Hepatocyte (in vitro differentiated cells): ENCODE measurements at regions not wholly inside any gene's neighbourhood (a gene's known extent, or its start where the extent isn't known, plus 50 kb on each side); places are given as distances from the start of the nearest gene placed in this dataset.

Source experiments
- DNase-seq: peaks from one replicate; pipeline ENCODE4 v3.0.0-alpha.2; 2016; ENCODE audit warnings: low spot score
- H2AFZ ChIP-seq: fragments of 200-600 bp; sonication (generic); 2 replicates; pipeline ENCODE4 v1.6.0; 2016; ENCODE audit warnings: antibody characterized with exemption, mild to moderate bottlenecking
- H3K27ac ChIP-seq: fragments of 200-600 bp; sonication (generic); 2 replicates; pipeline ENCODE4 v1.5.1; 2016; ENCODE audit warnings: mild to moderate bottlenecking
- H3K27me3 ChIP-seq: fragments of 200-600 bp; sonication (generic); 2 replicates; pipeline ENCODE4 v1.6.1; 2016
- H3K36me3 ChIP-seq: fragments of 200-600 bp; sonication (generic); replicated peaks from 2 replicates; pipeline ENCODE4 v1.5.1; 2016; ENCODE audit warnings: low read depth; ENCODE audit not compliant: insufficient read depth
- H3K4me1 ChIP-seq: fragments of 200-600 bp; sonication (generic); 2 replicates; pipeline ENCODE4 v1.5.1; 2016; ENCODE audit warnings: mild to moderate bottlenecking, moderate library complexity; ENCODE audit not compliant: insufficient read depth
- H3K4me2 ChIP-seq: fragments of 200-600 bp; sonication (generic); 2 replicates; pipeline ENCODE4 v1.6.0; 2016
- H3K4me3 ChIP-seq: fragments of 200-600 bp; sonication (generic); 2 replicates; pipeline ENCODE4 v1.5.1; 2016; ENCODE audit warnings: mild to moderate bottlenecking
- H3K79me2 ChIP-seq: fragments of 200-600 bp; sonication (generic); 2 replicates; pipeline ENCODE4 v1.6.0; 2017; ENCODE audit warnings: mild to moderate bottlenecking
- H3K9me2 ChIP-seq: fragments of 200-600 bp; sonication (generic); replicated peaks from 2 replicates; pipeline ENCODE4 v1.6.0; 2017; ENCODE audit warnings: mild to moderate bottlenecking; ENCODE audit not compliant: insufficient read depth
- H3K9me3 ChIP-seq: fragments of 200-600 bp; sonication (generic); 2 replicates; pipeline ENCODE4 v1.5.1; 2016; ENCODE audit warnings: low read depth, mild to moderate bottlenecking
- H4K20me1 ChIP-seq: fragments of 200-600 bp; sonication (generic); 2 replicates; pipeline ENCODE4 v1.6.0; 2016; ENCODE audit warnings: mild to moderate bottlenecking; ENCODE audit not compliant: insufficient read depth, poor library complexity, severe bottlenecking
- EZH2 ChIP-seq: fragments of 200-600 bp; sonication (generic); IDR thresholded peaks from 2 replicates; pipeline ENCODE4 v1.6.1; 2016; ENCODE audit warnings: antibody characterized with exemption, mild to moderate bottlenecking, borderline replicate concordance
- EZH2phosphoT487 ChIP-seq: fragments of 200-600 bp; sonication (generic); IDR thresholded peaks from one replicate; pipeline ENCODE4 v1.6.1; 2018; ENCODE audit warnings: antibody characterized with exemption, mild to moderate bottlenecking, low read depth, moderate library complexity; ENCODE audit not compliant: unreplicated experiment, severe bottlenecking
- WGBS: methylation state at CpG from one replicate; pipeline ENCODE4 v1.1.6; 2016; ENCODE audit warnings: low lambda C conversion rate; ENCODE audit errors: missing lambda C conversion rate; 5-methylcytosine and 5-hydroxymethylcytosine counted together
- TF ChIP-seq, protein P1 (sequence below): fragments of 200-600 bp; sonication (generic); IDR thresholded peaks from 2 replicates; pipeline ENCODE4 v1.5.1; 2016; ENCODE audit warnings: antibody characterized with exemption, mild to moderate bottlenecking; ENCODE audit not compliant: poor library complexity

DNA sequence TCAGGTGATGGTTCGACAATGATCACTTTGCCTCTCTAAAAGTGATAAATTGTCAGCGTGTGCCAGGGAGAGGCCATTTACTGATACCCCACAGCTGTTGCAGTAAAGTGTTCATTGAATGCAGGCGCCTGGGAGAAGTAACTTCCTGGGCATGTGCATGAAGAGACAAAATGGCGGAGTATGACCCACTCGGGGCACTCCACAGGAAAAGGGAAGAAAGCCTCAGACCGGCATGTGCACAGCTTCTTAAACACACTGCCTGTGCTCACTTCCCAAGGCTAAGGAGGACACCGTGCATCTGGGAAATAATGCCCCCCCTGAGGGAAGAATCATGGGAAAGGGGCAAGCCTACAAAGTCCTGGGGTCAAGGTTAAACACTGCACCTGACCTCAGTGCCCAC, 329.5 kb downstream of the ICE1 start:
- Histone ChIP-seq H3K27ac (no peak overlapping the region), H3K4me2 (no peak overlapping the region), H3K9me2 (no peaks in the 10 kb centered on the region), H4K20me1 (no peaks in the 10 kb centered on the region), H3K36me3 (no peaks in the 10 kb centered on the region), H3K27me3 (no peaks in the 10 kb centered on the region), H3K4me1 (no peaks in the 10 kb centered on the region), H3K79me2 (no peaks in the 10 kb centered on the region), H2AFZ (no peak overlapping the region), H3K4me3 (no peak overlapping the region), H3K9me3 (no peaks in the 10 kb centered on the region)
- no peak for DNase-seq
- TF ChIP-seq EZH2: no peak
- 97% methylated on average over 7 of the region's 7 CpGs for WGBS

DNA sequence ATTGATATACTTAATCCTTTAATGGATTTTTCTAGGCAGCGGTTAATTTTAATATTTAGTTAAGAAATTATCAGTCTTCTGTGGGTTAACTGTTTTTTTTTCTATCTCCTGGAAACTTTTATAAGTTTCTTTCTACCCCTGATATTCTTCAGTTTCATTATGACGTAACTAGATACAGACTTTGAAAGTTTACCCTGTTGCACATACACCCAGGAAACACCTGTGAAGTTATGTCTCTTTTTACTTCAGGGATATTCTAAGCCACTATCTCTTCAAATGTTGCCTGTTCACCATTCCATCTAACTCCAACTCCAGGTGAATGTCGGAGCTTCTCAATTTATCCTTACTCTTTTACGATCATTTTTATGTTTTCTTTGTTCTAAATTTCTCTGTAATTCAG, 329.0 kb downstream of the ICE1 start:
- no peaks in the 10 kb centered on the region for H3K79me2 ChIP-seq
- H3K4me3 ChIP-seq: no peak overlapping the region
- no peaks in the 10 kb centered on the region for H3K36me3 ChIP-seq
- no peaks in the 10 kb centered on the region for H3K27me3 ChIP-seq
- no peak overlapping the region for H3K27ac ChIP-seq
- H2AFZ ChIP-seq: no peak overlapping the region
- no peaks in the 10 kb centered on the region for H3K4me1 ChIP-seq
- H3K4me2 ChIP-seq: no peak overlapping the region
- H3K9me3 ChIP-seq: no peaks in the 10 kb centered on the region
- DNase-seq: no peak
- H4K20me1 ChIP-seq: no peaks in the 10 kb centered on the region
- TF ChIP-seq EZH2phosphoT487: no peak
- no peak for TF ChIP-seq EZH2
- TF ChIP-seq, protein P1, sequence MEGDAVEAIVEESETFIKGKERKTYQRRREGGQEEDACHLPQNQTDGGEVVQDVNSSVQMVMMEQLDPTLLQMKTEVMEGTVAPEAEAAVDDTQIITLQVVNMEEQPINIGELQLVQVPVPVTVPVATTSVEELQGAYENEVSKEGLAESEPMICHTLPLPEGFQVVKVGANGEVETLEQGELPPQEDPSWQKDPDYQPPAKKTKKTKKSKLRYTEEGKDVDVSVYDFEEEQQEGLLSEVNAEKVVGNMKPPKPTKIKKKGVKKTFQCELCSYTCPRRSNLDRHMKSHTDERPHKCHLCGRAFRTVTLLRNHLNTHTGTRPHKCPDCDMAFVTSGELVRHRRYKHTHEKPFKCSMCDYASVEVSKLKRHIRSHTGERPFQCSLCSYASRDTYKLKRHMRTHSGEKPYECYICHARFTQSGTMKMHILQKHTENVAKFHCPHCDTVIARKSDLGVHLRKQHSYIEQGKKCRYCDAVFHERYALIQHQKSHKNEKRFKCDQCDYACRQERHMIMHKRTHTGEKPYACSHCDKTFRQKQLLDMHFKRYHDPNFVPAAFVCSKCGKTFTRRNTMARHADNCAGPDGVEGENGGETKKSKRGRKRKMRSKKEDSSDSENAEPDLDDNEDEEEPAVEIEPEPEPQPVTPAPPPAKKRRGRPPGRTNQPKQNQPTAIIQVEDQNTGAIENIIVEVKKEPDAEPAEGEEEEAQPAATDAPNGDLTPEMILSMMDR: no peak
- no peaks in the 10 kb centered on the region for H3K9me2 ChIP-seq
- WGBS: 90% methylated on average over 4 of the region's 4 CpGs

DNA sequence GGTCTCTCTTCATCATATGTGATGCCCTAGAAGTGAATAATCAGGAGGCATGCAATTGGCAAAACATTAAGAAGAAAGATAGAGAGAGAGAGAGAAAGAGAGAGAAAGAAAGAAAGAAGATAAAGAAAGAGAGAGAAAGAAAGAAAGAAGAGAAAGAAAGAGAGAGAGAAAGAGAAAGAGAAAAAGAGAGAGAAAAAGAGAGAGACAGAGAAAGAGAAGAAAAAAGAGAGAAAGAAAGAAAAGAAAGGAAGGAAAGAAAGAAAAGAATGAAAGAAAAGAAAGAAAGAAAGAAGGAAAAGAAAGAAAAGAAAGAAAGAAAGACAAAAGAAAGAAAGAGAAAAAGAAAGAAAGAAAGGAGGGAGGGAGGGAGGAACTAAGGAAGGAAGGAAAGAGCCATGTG, 318.9 kb downstream of the ICE1 start:
- Histone ChIP-seq H3K4me2 (no peak overlapping the region), H3K27me3 (no peaks in the 10 kb centered on the region), H3K79me2 (no peaks in the 10 kb centered on the region), H3K27ac (no peak overlapping the region), H3K9me2 (no peaks in the 10 kb centered on the region), H3K36me3 (no peaks in the 10 kb centered on the region), H3K4me3 (no peak overlapping the region), H2AFZ (no peak overlapping the region), H3K9me3 (no peaks in the 10 kb centered on the region), H3K4me1 (no peaks in the 10 kb centered on the region), H4K20me1 (no peaks in the 10 kb centered on the region)
- DNase-seq: no peak
- no peak for TF ChIP-seq EZH2
- TF ChIP-seq, protein P1: no peak
- no peak for TF ChIP-seq EZH2phosphoT487

DNA sequence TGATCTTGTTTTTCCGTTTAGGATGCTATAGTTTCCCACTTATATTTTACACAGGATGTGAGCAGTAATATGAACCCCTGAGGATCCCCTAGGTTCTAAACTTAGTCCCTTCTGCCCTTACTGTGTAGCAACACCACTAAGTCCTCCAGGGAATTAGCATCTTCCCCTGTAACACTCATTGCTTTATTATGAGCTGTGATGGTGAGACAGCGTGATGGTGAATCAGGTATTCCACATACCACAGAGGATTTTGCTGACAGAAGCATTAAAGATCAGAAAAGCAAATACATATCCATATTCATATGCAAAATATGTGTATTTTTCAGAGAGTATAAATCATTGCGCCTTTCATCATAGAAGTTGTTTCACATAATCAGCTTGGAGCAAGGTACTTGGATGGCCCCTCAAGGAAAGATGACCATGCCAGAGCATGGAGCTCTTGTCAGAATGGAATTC, 317.0 kb downstream of the ICE1 start:
- Histone ChIP-seq H3K27ac (no peak overlapping the region), H3K36me3 (no peaks in the 10 kb centered on the region), H3K9me3 (no peaks in the 10 kb centered on the region), H3K79me2 (no peaks in the 10 kb centered on the region), H3K4me1 (no peaks in the 10 kb centered on the region), H4K20me1 (no peaks in the 10 kb centered on the region), H3K4me3 (no peak overlapping the region), H3K27me3 (no peaks in the 10 kb centered on the region), H2AFZ (no peak overlapping the region), H3K4me2 (no peak overlapping the region), H3K9me2 (no peaks in the 10 kb centered on the region)
- TF ChIP-seq, protein P1: no peak
- TF ChIP-seq EZH2: no peak
- no peak for TF ChIP-seq EZH2phosphoT487
- no peak for DNase-seq
- WGBS: 85% methylated on average over 3 of the region's 3 CpGs
